Skeletal muscle satellite cell (primary cell): ENCODE measurements at regions not wholly inside any gene's neighbourhood (a gene's known extent, or its start where the extent isn't known, plus 50 kb on each side); places are given as distances from the start of the nearest gene placed in this dataset.

Experiments used
- H3K27me3 ChIP-seq: 2 replicates; pipeline ENCODE4 v1.7.0; 2013; ENCODE audit warnings: low read length; ENCODE audit not compliant: control insufficient read depth, insufficient read depth
- H3K36me3 ChIP-seq: 2 replicates; pipeline ENCODE4 v1.7.0; 2013; ENCODE audit warnings: mild to moderate bottlenecking, control low read depth, low read length; ENCODE audit not compliant: insufficient read depth
- H3K4me1 ChIP-seq: 2 replicates; pipeline ENCODE4 v1.7.0; 2013; ENCODE audit warnings: low read length; ENCODE audit not compliant: control insufficient read depth, insufficient read depth
- H3K4me2 ChIP-seq: 2 replicates; pipeline ENCODE4 v1.7.0; 2013; ENCODE audit warnings: mild to moderate bottlenecking, low read length
- H3K4me3 ChIP-seq: 2 replicates; pipeline ENCODE4 v1.7.0; 2013; ENCODE audit warnings: low read length
- H3K9ac ChIP-seq: 2 replicates; pipeline ENCODE4 v1.7.0; 2013; ENCODE audit warnings: mild to moderate bottlenecking, low read depth, low read length, moderate library complexity
- H3K9me3 ChIP-seq: replicated peaks from 2 replicates; pipeline ENCODE4 v1.7.0; 2013; ENCODE audit warnings: mild to moderate bottlenecking, control low read depth, low read length

- no peaks in the 10 kb centered on the region for H3K36me3 ChIP-seq
- no peak overlapping the region for H3K4me3 ChIP-seq
- no peak overlapping the region for H3K4me2 ChIP-seq
- no peaks in the 10 kb centered on the region for H3K9me3 ChIP-seq
- no peaks in the 10 kb centered on the region for H3K27me3 ChIP-seq
- H3K9ac ChIP-seq = no peak overlapping the region
- H3K4me1 ChIP-seq = no peaks in the 10 kb centered on the region
Observed at GRCh38 chr1:82907313-82907712, 1091.6 kb downstream of the TTLL7 start.

- Histone ChIP-seq H3K4me1 (no peaks in the 10 kb centered on the region), H3K4me3 (no peak overlapping the region), H3K27me3 (no peaks in the 10 kb centered on the region), H3K9ac (no peak overlapping the region), H3K4me2 (no peak overlapping the region), H3K9me3 (no peaks in the 10 kb centered on the region), H3K36me3 (no peaks in the 10 kb centered on the region)
Observed at GRCh38 chr1:82903626-82904025, 1095.3 kb downstream of the TTLL7 start.

GRCh38 chr1:82901561-82901960, 1097.4 kb downstream of the TTLL7 start:
- H3K4me3 ChIP-seq = no peak overlapping the region
- no peak overlapping the region for H3K4me2 ChIP-seq
- H3K9me3 ChIP-seq = no peaks in the 10 kb centered on the region
- no peaks in the 10 kb centered on the region for H3K27me3 ChIP-seq
- no peaks in the 10 kb centered on the region for H3K36me3 ChIP-seq
- no peak overlapping the region for H3K9ac ChIP-seq
- no peaks in the 10 kb centered on the region for H3K4me1 ChIP-seq

GRCh38 chr1:82901118-82901517, 1097.8 kb downstream of the TTLL7 start:
- Histone ChIP-seq H3K9ac (no peak overlapping the region), H3K27me3 (no peaks in the 10 kb centered on the region), H3K4me3 (no peak overlapping the region), H3K4me2 (no peak overlapping the region), H3K9me3 (no peaks in the 10 kb centered on the region), H3K4me1 (no peaks in the 10 kb centered on the region), H3K36me3 (no peaks in the 10 kb centered on the region)

GRCh38 chr1:82899017-82899416, 1098.3 kb downstream of the ADGRL2 start:
- Histone ChIP-seq H3K9ac (no peak overlapping the region), H3K4me3 (no peak overlapping the region), H3K4me1 (no peaks in the 10 kb centered on the region), H3K36me3 (no peaks in the 10 kb centered on the region), H3K9me3 (no peaks in the 10 kb centered on the region), H3K4me2 (no peak overlapping the region), H3K27me3 (no peaks in the 10 kb centered on the region)

GRCh38 chr1:82897549-82897948, 1096.8 kb downstream of the ADGRL2 start:
- no peaks in the 10 kb centered on the region for H3K36me3 ChIP-seq
- H3K9ac ChIP-seq = no peak overlapping the region
- no peak overlapping the region for H3K4me3 ChIP-seq
- H3K9me3 ChIP-seq = no peaks in the 10 kb centered on the region
- H3K4me2 ChIP-seq = no peak overlapping the region
- H3K4me1 ChIP-seq = no peaks in the 10 kb centered on the region
- H3K27me3 ChIP-seq = no peaks in the 10 kb centered on the region

- no peaks in the 10 kb centered on the region for H3K4me1 ChIP-seq
- no peak overlapping the region for H3K9ac ChIP-seq
- no peaks in the 10 kb centered on the region for H3K36me3 ChIP-seq
- H3K4me2 ChIP-seq = no peak overlapping the region
- H3K9me3 ChIP-seq = no peaks in the 10 kb centered on the region
- no peaks in the 10 kb centered on the region for H3K27me3 ChIP-seq
- H3K4me3 ChIP-seq = no peak overlapping the region
Observed at GRCh38 chr1:82896036-82896435, 1095.3 kb downstream of the ADGRL2 start.

- no peak overlapping the region for H3K4me2 ChIP-seq
- no peaks in the 10 kb centered on the region for H3K27me3 ChIP-seq
- no peaks in the 10 kb centered on the region for H3K9me3 ChIP-seq
- H3K4me1 ChIP-seq = no peaks in the 10 kb centered on the region
- H3K4me3 ChIP-seq = no peak overlapping the region
- H3K9ac ChIP-seq = no peak overlapping the region
- H3K36me3 ChIP-seq = no peaks in the 10 kb centered on the region
Observed at GRCh38 chr1:82894635-82895034, 1093.9 kb downstream of the ADGRL2 start.

GRCh38 chr1:82893712-82894470, 1093.2 kb downstream of the ADGRL2 start:
- no peak overlapping the region for H3K4me3 ChIP-seq
- no peaks in the 10 kb centered on the region for H3K9me3 ChIP-seq
- H3K9ac ChIP-seq = no peak overlapping the region
- H3K27me3 ChIP-seq = no peaks in the 10 kb centered on the region
- no peaks in the 10 kb centered on the region for H3K36me3 ChIP-seq
- no peak overlapping the region for H3K4me2 ChIP-seq
- H3K4me1 ChIP-seq = no peaks in the 10 kb centered on the region

GRCh38 chr1:82880506-82880905, 1079.8 kb downstream of the ADGRL2 start:
- no peaks in the 10 kb centered on the region for H3K9me3 ChIP-seq
- no peaks in the 10 kb centered on the region for H3K27me3 ChIP-seq
- H3K4me3 ChIP-seq = no peak overlapping the region
- H3K9ac ChIP-seq = no peak overlapping the region
- no peak overlapping the region for H3K4me2 ChIP-seq
- H3K36me3 ChIP-seq = no peaks in the 10 kb centered on the region
- no peaks in the 10 kb centered on the region for H3K4me1 ChIP-seq

GRCh38 chr1:82879701-82880305, 1079.1 kb downstream of the ADGRL2 start:
- Histone ChIP-seq H3K9ac (no peak overlapping the region), H3K27me3 (no peaks in the 10 kb centered on the region), H3K4me1 (no peaks in the 10 kb centered on the region), H3K36me3 (no peaks in the 10 kb centered on the region), H3K4me3 (no peak overlapping the region), H3K9me3 (no peaks in the 10 kb centered on the region), H3K4me2 (no peak overlapping the region)

GRCh38 chr1:82875170-82875569, 1074.4 kb downstream of the ADGRL2 start:
- Histone ChIP-seq H3K9me3 (no peaks in the 10 kb centered on the region), H3K36me3 (no peaks in the 10 kb centered on the region), H3K9ac (no peak overlapping the region), H3K4me2 (no peak overlapping the region), H3K27me3 (no peaks in the 10 kb centered on the region), H3K4me1 (no peaks in the 10 kb centered on the region), H3K4me3 (no peak overlapping the region)
